ENCODE measurements at regions not wholly inside any gene's neighbourhood (a gene's known extent, or its start where the extent isn't known, plus 50 kb on each side); places are given as distances from the start of the nearest gene placed in this dataset.

DNA sequence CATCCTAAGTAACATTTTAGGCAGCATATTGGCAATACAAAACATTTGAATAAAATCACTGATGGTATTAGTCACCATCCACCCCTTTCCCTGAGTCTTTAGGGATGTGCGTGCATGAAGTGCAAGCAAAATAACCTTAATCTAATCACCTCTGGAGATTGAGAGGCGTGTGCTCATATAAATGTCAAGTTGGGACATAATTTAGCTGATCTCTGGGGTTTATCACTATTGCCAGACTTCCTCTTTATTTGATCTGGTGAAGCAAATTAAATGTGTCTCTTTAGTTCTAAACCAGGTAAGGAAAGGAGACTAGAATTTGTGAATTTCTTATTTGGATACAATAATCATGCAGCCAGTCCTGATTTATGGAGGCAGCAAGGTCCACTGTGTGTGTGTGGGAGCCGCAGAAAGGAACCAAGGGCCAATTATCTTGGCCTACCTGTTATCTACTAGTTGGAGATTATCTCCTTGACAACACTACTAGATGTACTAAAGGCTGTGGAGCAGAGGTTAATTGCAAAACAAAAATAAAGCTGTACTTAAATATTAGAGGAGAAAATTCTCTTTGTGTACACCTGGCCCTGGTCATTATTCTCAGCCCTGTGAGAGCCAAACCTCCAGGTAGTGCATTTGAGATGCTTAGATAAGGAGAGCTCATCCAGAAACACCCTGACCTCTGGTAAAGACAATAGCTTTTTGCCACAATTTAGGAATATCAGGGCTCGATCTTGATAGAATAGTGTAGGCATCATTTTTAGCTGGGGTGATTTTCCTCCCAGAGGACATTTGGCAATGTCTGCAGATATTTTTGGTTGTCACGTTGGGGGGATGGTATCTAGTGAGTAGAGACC lies 78.2 kb downstream of the HRH4 start:
- no peak for DNase-seq (ENCODE audit: insufficient read length, low spot score)
- no peak for FAIRE-seq
- TF ChIP-seq, protein P1, sequence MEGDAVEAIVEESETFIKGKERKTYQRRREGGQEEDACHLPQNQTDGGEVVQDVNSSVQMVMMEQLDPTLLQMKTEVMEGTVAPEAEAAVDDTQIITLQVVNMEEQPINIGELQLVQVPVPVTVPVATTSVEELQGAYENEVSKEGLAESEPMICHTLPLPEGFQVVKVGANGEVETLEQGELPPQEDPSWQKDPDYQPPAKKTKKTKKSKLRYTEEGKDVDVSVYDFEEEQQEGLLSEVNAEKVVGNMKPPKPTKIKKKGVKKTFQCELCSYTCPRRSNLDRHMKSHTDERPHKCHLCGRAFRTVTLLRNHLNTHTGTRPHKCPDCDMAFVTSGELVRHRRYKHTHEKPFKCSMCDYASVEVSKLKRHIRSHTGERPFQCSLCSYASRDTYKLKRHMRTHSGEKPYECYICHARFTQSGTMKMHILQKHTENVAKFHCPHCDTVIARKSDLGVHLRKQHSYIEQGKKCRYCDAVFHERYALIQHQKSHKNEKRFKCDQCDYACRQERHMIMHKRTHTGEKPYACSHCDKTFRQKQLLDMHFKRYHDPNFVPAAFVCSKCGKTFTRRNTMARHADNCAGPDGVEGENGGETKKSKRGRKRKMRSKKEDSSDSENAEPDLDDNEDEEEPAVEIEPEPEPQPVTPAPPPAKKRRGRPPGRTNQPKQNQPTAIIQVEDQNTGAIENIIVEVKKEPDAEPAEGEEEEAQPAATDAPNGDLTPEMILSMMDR (IDR thresholded peaks at IDR 0.05; ENCODE audit: insufficient read depth, missing control alignments), result no peak

DNA sequence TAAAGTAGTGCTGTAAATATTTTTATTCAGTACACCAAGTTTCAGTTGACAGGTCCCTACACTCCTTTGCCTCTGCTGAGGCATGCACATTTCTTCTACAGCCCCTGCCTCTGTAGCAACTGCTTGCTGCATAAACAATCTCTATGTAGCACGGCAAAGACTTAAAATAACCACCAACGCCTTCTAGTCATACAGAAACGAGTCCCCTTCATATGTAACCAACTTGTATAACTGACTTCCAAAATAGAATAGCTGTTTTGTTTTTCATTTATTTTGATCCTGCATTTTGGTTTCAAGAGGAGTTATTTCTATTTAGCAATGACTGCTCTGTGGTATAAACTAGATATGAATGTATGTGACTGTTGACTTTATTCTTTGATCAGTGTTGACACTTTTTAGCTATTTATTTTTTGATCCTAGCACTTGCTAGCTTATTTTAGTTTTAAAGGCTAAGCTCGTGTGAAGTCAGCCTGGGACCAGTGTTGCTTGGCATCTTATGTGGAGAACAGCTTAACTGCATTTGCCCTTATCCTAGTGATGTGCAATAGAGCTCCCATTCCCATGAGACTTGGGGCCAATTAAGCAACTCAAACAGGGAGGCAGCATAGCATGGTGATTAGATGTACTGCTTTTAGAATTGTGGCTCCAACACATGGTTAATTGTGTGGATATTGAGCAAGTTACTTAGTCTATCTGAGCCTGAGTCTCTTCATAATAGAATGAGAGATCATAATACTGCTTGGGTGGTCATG lies 79.6 kb downstream of the HRH4 start:
- DNase-seq (ENCODE audit: insufficient read length, low spot score) (no peak), FAIRE-seq (no peak)
- TF ChIP-seq, protein P1 (IDR thresholded peaks at IDR 0.05; ENCODE audit: insufficient read depth, missing control alignments), result no peak

DNA sequence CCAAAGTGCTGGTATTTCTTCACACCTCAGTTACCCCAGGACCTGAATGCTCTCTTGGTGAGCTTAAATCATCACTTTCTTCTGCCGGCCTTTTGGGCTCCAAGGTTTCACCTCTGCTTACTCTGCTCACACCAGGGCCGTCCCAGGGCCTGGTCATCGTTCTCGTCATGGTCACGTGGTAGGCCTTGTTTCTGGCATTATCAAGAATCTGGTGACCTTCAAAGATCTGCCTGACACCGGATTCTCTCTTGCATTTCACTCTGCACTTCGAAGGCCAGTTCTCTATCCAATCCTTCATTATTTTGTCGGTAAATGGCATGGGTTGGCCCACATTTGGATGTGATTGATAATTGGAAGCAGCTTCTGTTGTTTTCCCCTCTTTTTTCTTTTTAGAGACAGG lies 80.5 kb downstream of the HRH4 start:
- TF ChIP-seq, protein P1 (IDR thresholded peaks at IDR 0.05; ENCODE audit: insufficient read depth, missing control alignments), result no peak
- FAIRE-seq (no peak), DNase-seq (ENCODE audit: insufficient read length, low spot score) (no peak)

DNA sequence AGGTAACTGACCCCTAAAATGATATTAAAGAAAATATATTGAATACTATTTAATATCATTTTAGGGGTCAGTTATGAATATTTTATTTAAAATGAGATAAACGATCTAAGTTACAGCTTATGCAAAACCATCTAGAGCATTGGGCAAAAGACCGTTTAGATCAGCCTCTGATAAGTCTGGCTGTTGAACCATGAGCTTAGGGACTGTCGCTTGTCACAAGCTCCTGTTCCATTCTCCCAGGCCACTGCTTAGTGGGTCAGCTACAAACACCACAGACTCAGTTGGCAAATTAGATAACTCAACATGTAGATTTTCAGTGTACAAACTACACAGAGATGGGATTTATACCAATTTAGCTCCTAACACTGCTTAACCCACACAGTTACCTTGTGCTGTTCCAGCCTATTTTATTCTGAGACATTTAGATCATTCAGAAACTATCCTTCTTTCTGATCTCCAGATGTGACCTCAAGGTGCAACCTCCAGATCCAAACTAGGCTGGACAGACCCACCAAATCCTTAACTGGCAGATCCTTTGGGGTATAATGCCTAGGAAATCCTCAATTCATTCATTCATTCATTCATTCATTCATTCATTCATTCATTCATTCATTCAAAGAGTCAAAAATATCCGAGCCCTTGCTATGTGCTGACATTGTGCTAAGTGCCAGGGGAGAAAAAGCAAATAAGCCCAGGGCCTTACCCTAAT lies 82.8 kb downstream of the HRH4 start:
- TF ChIP-seq, protein P1 (IDR thresholded peaks at IDR 0.05; ENCODE audit: insufficient read depth, missing control alignments), result no peak
- DNase-seq (ENCODE audit: insufficient read length, low spot score), result no peak
- peak; percentile 46 for FAIRE-seq

DNA sequence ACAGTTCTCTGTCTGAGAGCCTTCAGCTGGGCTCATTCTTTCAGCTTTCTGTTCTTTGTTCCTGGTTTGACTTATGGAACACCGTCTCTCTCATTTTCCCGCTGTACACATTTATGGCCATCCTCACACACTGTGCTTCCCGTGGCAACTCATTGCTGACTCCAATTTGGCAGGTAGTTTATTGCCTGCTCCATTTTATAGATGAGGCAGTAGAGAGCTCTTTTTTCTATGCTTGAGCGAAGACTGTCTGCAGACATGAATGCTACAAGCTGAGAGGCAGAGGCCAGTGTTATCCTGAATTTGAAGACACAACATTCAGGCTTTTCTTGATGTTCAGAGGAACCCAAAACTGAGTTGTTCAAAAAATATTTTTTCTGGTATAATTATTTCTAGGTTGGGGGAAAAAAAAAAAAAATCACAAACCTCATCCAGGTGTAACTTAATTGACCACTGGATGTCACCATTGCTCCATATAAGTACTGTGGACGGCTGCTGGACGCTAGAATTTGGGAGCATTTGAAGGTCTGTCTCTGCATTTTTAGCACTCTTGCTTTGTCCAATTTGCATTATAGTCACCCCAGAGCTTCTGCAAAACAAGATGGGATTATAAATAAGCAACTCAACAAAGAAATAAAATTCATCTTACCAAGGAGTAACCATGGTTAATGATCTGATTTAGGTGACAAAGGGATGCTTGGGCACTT lies 83.5 kb downstream of the HRH4 start:
- DNase-seq (ENCODE audit: insufficient read length, low spot score) (no peak), FAIRE-seq (peak; percentile 93)
- TF ChIP-seq, protein P1 (IDR thresholded peaks at IDR 0.05; ENCODE audit: insufficient read depth, missing control alignments), result peak; percentile 56

DNA sequence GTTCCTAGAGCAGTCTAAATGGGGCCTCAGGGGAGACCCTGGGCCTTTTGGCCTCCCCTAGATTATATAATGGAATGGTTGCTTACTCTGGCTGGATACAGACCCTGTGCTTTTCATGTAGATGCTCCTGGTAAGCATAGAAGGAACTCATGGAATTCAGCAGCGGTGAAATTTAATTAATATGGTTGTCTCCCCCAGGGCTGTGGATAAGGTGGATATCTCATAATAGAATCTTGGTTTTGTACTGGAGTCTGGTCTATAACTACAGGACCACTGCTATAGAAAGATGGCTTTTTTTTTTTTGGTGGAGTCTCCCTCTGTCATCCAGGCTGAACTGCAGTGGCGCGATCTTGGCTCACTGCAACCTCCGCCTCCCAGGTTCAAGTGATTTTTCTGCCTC lies 84.5 kb downstream of the HRH4 start:
- DNase-seq (ENCODE audit: insufficient read length, low spot score), result no peak
- no peak for FAIRE-seq
- TF ChIP-seq, protein P1 (IDR thresholded peaks at IDR 0.05; ENCODE audit: insufficient read depth, missing control alignments), result no peak

All from D721Med (cell line).